GM21390 (cell line): ENCODE measurements at regions not wholly inside any gene's neighbourhood (a gene's known extent, or its start where the extent isn't known, plus 50 kb on each side); places are given as distances from the start of the nearest gene placed in this dataset.
"Not testable (repeated sequence)": the region's sequence is repeated elsewhere in the genome, so short reads cannot be mapped to it uniquely, and the experiment has no call there.

Experiments
- ATAC-seq: cut with Tn5 transposase; IDR thresholded peaks from one replicate; pipeline ENCODE4 v1.9.1; 2021; ENCODE audit not compliant: unreplicated experiment

DNA sequence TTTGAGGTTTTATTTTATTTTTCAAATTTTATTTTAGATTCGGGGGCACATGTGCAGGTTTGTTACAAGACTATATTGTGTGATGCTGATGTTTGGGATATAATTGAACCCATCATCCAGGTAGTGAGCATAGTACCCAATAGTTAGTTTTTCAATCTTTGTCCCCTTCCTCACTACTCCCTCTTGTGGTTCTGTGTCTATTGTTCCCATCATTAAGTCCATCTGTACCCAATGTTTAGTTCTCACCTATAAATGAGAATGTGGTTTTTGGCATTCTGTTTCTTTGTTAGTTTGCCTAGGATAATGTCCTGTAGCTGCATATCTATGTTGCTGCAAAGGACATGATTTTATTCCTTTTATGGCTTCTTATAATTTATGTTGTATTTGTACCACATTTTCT is 767.2 kb upstream of the ADGRL3 start:
- no peak for ATAC-seq

DNA sequence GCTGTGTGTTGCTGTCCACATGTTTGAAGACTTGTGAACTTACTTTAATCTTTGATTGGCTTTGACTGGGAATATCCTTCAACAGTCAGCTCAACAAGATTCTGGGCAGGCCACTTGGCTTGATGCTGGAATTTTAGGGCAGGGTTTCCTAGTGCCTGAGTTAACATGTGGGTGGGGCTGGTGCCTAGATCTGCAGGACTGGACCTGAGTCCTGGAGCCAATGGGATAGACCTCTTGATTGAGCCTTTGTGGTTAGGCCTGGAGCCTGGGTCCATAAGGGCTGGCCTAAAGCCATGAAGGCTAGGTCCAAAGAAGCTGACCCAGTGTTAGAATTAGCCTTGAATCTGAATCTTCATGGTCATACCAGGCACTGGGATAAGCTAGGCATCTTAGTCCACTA is 757.1 kb upstream of the ADGRL3 start:
- ATAC-seq = no peak

DNA sequence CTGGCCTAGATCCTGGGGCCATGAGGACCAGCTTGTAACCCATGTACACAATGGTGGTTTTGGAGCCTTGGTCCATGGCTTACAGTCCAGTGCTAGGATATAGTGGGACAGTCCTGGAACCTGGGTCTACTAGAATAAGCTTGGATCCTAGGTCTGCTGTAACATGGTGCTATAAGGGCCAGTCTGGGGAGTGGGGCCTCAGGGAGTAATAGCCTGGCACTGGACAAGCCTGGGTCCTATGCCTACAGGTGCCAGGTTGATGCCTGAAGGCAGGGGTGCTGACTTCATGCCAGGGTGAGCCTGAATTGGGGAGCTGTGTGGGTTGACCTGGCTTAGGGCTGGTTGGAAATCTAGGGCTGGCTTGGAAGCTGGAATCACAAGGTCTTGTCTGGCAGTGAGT is 756.3 kb upstream of the ADGRL3 start:
- ATAC-seq = no peak

DNA sequence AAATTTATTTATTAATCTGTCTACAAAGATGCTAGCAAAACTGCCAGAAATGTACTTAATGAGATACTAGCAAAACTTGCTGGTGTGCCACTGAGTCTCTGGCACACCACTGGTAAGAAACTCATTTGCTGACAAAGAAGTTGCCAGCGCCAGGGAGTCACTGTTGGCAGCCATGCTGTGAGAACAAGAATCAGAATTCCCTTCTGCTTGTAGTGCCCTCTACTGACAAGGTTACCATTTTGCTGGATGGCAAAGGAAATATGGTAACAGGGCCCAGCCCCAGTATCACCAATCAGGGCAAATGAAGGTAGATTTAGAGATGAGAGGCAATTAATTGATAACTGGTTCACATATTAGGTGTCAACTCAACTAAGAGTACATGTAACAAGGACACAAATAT is 750.1 kb upstream of the ADGRL3 start:
- no peak for ATAC-seq

DNA sequence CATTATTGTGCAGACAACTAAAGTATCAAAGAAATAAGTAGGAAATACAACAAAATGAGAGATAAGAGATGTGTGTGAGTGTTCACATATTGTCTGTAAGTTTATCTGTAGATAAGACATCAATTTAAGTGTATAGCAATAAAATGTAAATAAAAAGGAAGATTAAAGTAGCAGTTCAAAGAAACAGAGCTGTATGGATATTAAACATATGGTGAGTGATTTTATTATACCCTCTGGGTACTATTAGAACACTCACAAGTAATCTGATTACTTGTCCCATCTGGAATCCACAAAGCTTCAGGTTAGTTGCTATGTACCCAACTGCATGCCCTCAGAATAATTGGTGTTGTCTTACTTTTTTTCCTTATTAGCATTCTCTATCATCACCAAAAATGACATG is 747.9 kb upstream of the ADGRL3 start:
- no peak for ATAC-seq

DNA sequence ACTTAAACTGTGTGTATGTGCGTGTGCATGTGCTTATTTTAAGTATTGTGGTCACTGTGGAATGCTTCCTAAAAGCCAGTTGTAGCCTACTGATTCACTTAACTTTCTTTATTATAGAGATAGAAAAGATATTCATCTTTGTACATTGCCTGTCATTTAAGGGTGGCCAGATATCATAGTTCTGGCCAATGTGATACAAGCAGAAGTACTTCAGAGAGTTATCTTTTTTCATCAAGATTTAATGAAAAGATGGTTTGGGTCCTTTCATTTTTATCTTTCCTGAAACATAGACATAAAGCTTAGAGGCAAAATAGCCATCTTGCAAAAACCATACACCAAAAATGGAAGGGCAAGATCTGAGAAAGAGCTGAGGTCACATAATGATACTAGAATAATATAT is 744.7 kb upstream of the ADGRL3 start:
- ATAC-seq = no peak

DNA sequence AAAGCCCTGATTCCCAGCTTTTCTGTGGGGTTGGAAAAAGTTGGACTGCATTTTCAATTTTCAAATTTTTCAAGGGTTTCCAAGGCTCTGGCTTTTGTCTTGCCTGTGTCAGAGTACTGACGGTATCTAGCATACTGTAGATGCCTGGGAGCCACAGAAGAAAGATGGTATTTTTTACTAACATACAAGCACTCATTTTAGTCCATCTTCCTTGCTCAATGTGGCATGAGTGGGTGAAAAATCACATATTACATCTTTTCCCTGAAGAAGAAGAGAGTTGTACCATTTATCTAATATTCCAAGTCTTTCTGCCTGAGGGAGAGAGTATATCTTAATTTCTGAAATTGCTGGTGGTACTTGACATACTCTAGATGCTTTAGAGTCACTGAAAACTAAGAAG is 738.6 kb upstream of the ADGRL3 start:
- no peak for ATAC-seq

DNA sequence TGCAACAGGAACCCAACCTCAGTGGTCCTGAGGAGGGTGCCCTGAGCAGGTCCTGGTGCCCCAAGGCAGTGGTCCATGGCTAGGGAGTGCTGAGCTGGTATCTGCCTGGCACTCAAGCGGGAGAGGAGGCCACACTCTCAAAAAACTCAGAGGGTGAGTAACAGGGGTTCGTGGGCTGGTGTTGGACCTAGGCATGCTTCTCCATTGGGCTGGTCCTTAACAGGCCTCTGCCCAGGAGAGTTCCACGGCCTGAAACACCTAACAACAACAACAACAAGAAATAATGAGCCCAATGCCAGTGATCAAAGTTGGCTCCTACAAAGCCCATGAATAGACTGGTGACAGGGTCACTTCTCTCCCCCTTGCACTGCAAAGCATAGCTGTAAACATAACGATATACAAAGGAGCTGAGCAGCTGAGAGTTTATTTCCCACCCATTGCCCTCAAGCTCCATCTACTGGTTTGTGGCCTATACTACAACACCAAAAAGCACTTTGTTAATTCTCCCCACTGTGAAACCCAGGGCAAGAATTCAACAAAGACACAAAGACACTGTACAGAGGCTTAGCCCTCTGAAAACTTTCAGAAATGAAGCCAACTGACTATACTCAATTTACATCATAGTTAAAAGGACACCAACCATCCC is 736.1 kb upstream of the ADGRL3 start:
- no peak for ATAC-seq

DNA sequence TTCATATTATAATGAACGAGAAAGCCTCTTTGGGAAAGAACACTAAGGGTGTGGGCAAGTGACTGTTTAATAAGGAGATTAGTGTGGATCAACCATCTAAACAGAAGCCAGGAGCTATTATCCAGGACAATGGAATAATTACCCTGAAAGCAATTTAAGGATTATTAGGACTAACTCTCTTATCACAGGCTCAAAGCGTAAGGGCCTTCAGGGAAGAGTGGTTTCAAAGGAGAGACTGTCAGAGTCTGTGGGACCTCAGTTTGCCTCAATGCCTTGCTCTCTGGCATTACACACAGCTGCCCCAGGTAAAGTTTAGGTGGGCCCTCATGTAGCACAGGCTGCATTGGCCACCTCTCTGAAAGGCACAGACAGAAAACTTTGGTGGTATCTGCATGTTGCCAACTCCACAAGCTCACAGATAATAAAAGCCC is 717.2 kb upstream of the ADGRL3 start:
- no peak for ATAC-seq

DNA sequence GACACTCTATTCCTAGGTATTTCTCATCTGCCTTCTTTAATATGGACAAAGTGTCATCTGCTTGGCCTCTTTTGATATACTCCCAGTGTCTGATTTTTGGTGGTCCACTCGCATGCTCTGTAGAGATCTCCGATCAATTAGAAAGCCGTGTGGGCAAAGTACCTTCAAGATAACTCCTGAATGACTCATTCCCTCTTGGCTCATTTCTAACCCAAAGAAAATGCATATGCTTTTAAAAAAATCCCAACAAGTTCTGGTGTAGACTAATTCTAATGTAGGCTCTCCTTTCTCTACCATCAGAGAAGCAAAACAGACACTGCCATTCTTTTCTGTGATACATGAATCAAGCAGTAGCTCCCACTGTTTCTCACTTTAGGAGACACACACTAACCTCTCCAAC is 714.9 kb upstream of the ADGRL3 start:
- no peak for ATAC-seq

DNA sequence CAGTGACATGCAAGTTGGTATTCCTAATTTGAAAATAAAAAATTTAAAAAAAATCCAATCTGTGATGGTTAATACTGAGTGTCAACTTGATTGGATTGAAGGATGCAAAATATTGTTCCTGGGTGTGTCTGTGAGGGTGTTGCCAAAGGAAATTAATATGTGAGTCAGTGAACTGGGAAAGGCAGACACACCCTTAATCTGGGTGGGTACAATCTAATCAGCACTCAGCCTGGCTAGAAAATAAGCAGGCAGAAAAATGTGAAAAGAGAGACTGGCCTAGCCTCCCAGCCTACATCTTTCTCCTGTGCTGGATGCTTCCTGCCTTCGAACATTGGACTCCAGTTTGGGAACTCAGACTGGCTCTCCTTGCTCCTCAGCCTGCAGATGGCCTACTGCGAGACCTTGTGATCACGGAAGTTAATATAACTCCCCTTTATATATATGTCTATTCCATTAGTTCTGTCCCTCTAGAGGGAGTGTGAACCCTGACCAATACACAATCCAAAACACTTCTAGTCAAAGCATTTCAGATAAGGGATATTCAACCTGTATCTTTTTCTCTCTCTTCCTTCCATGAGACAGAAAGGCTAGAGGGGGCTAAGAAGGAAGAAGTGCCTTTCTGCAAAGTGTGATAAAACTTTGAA is 712.9 kb upstream of the ADGRL3 start:
- ATAC-seq = not testable (repeated sequence)

DNA sequence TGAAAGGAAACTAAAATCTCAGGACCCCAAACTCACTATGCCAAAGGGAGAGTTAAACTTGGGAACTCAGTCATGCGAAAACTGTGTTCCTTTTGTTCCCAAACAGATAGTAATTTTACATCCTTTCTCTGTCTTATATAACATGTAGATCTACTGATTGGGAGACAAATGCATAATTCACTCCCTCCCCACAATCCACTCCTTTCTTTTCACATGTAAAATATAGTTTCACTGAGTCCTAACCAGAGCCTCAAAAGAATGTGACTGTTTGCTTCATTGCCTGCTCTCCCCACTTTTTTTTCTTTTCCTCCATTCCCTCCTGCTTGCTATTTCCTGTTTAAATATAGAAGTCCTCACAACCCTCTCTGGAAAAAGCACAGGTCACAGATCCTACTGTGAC is 699.3 kb upstream of the ADGRL3 start:
- ATAC-seq = no peak

DNA sequence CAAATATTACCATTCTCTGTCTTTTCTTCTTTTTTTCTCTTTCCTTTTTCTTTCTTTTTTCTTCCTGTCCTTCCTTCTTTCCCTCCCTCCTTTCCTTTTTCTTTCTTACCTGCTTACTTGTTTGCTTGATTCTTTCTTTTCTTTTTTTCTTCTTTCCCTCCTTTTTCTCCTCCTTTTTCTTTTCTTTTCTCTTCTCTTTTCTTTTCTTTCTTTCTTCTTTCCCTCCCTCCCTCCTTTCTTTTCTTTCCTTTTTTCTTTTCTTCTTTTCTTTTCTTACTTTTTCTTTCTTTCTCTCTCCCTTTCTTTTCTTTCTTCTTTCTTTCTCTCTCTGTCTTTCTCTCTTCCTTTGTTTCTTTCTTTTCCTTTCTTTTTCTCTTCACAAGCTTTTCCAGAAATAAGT is 697.4 kb upstream of the ADGRL3 start:
- no peak for ATAC-seq

DNA sequence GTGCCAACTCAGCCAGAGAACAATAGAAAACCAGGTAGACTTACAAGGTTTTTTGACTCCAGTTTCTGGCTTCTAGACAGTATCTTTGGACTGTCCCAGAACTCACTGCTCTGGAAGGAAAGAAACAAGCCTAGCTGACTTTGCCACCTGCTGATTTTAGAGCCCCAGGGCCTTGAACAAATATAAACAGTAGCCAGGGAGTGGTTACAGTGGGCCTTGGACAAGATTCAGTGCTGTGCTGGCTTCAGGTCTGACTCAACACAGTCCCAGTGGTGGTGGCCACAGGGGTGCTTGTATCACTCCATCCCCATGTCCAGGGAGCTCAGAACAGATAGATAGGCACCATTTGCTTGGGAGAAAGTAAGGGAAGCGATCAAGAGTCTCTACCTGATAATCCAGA is 694.1 kb upstream of the ADGRL3 start:
- no peak for ATAC-seq

DNA sequence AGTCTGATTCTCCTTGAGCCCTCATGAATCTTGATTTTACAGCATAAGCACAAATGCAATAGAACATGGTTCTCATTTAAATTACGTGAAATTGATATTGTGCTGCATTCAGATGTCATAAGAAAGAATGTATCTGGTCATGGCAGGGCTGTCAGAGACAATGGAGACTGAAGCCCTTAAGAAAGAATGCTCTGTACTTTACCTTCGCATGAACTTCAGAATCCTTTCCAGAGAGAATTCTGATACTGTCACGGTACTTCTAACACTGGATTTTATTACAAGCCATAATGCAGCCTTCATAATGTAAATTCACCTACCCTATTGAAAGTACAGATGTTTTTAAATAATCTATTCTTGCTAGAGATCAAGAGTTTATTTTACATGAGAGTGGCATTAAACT is 677.9 kb upstream of the ADGRL3 start:
- ATAC-seq = no peak

DNA sequence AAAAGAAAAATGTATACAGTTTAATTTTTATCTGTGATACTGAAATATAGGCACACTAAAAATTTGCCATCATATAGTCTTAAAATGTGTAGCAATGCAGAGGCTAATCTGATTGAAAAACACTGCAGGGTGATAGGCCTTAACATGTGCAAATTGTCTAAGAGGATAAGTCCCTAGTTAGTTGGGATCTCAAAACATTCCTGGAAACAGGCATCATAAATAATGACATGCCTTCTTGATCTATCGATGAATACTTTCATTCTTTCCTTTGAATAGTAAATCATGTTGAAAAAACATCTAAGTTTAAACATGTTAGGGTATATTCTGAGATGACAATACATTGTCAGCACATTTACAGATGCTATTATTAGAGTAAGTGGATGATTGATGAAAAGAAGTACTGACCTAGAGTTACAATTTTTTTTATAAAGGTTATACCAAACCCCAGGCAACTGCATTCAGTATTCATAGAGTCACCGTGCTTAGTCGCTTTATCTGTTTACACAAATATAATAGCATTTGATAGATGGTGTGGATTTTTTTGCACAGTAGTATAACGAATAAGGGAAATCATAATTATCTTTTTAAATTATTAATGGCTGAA is 668.2 kb upstream of the ADGRL3 start:
- ATAC-seq = no peak

DNA sequence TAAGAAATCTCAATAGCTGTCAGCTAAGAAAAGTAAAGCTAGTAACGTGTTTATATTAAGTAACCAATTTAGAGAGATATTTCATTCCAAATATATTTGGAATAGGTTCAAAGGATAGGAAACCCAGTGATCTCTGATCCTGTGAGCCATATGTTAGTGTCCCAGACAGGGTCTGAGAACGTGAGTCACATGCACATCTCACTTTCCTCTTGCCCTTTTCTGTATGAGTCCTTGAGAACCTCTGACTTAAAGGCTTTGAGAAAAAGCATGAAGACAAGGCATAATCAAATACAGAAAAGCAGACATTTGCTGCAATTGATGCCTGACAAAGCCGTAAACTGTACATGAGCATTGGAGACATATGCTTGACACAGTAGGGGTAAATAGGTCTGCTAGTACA is 655.1 kb upstream of the ADGRL3 start:
- ATAC-seq = no peak

DNA sequence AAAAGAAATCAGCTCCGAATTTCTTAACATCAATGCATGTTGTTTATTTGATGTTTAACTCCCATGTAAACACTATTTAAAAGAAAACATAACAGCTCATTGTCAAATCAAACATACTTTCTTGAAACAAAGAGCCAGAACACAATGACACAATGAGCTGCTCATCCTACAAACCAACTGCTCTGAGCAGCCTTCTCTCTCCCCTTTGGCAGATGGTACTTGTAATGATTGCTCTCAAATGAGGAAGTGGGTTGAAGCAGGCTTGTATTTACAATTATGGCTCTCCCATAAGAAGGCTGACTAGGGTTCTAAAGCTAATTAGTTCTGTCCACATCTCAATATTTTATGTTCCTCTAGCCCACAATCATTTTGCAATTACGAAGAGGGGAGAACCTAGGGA is 637.8 kb upstream of the ADGRL3 start:
- ATAC-seq = no peak

DNA sequence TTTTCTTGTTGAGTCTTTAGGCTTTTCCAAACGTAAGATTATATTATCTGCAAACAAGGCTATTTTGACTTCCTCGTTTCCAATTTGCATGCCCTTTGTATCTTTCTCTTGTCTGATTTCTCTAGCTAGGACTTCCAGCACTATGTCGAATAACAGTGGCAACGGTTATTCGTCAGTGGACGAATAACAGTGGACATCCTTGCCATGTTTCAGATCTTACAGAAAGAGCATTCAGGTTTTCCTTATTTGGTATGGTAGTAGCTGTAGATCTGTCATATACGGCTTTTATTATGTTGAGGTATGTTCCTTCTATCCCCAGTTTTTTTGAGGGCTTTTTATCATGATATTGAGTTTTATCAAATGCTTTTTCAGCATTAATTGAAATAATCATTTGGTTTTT is 634.6 kb upstream of the ADGRL3 start:
- no peak for ATAC-seq

DNA sequence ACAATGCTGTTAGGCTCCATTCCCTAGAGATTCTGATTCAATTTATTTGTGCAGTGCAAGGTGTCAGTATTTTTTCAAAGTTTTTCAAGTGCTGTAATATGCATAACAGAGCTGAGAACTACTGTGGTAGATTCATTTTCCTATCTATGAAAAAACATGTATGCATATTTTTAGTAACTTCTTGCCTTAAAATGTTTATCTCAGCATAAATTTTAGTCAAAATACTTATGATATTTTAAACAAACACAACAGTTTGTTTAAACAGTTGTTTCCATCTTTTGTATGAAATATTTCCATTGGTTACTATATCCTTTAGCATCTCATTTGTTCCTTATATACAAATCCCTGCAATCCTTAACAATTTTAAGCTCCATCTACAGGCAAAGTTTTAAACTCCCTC is 624.8 kb upstream of the ADGRL3 start:
- no peak for ATAC-seq

DNA sequence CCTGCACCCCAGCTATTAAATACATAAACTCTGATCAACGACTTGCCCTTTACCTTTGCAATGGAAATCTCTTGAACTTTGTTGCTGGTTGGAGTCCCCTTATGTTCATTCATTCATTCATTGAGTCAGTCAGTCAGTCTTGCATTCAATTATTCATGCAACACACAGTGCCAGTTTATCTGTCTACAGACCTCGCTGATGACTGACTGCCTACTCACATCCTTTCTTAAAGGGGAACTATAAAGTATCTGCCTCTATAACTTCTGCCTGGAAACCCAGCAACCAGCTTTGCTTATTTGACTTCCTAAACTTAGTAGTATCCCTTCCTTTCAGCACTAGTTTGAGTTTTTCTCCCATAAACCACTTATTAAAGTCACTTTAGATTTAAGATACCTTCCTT is 620.8 kb upstream of the ADGRL3 start:
- ATAC-seq = no peak

DNA sequence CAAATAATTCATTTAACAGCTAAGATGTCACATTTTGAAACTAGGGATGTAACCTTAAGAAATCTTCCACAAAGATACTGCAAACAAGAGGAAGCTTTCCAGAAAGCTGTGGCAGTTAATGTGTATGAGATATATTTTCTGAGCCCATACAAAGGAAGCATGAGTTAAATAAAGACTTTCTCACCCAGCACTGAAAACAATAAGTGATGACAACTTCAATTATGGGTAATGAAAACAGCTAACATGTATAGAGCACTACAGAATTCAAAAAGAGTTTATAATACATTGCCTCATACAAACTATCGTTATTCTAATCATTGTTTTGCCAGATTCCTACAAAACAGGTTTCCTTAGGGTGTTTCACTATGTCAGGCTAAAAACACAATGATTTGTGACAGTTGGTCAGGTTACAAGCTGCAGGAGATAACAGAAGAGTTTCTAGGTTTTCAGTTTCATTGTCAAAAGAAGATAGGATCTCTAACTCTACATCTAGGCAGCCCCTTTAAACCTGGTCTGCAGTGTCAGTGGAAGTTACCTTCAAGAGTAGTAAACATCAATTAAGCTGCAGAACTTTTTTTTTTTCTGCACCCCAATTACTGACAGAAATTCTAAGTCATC is 618.1 kb upstream of the ADGRL3 start:
- no peak for ATAC-seq
